ENCODE measurements at regions not wholly inside any gene's neighbourhood (a gene's known extent, or its start where the extent isn't known, plus 50 kb on each side); places are given as distances from the start of the nearest gene placed in this dataset.
A peak's percentile ranks its signal among the peaks of the same experiment; 100 is the strongest.
"Not testable (repeated sequence)": the region's sequence is repeated elsewhere in the genome, so short reads cannot be mapped to it uniquely, and the experiment has no call there.

DNA sequence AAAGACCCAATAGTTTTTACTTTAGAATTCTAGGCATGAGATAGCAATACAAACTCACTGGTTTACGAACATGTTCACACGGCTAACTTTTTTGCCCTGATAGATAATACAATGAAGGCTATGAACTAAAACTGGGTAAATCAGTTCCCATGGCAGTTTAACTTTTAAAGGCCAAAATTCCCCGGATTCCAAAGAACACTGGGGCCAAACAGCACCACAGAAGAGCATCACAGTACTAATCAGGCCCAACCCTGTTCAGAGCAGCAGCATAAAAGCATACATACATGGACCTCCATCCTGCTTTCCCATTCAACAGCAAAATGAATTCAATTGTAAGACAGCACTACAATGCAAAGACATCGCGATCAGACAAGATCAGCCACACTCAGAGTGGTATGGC lies 540.3 kb upstream of the CCDC54 start:
- no peak for TF ChIP-seq JUND (IDR thresholded peaks at IDR 0.05; ENCODE audit: low read depth)
- in situ Hi-C loops (cut with HindIII; ENCODE audit: low pct_unique_long_range_greater_than_20kb, low sequenced_read_pairs), result no loop called here
- no peak for DNase-seq (ENCODE audit: low read depth in 1 of 2, low spot score in 1 of 2)

DNA sequence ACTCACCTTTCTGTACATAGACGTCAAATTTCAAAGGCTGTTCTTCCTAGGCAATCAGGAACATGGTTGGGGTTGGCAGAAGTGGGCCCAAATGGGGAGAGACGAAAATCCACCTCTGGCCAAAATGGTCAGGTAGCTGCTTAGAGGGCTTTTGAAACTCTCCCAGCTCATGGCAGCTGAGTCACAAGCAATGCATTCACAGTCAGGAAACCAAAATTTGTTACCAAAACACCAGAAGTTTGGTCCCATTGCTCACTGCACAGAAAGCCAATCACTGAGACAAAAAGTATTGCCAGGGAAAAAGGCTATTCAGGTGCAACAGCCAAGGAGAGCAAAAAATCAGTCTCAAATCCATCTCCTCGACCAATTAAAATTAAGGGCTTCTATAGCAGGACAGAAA lies 539.6 kb upstream of the CCDC54 start:
- no peak for DNase-seq (ENCODE audit: low read depth in 1 of 2, low spot score in 1 of 2)
- in situ Hi-C loops (cut with HindIII; ENCODE audit: low pct_unique_long_range_greater_than_20kb, low sequenced_read_pairs), result no loop called here
- TF ChIP-seq JUND (IDR thresholded peaks at IDR 0.05; ENCODE audit: low read depth), result no peak

DNA sequence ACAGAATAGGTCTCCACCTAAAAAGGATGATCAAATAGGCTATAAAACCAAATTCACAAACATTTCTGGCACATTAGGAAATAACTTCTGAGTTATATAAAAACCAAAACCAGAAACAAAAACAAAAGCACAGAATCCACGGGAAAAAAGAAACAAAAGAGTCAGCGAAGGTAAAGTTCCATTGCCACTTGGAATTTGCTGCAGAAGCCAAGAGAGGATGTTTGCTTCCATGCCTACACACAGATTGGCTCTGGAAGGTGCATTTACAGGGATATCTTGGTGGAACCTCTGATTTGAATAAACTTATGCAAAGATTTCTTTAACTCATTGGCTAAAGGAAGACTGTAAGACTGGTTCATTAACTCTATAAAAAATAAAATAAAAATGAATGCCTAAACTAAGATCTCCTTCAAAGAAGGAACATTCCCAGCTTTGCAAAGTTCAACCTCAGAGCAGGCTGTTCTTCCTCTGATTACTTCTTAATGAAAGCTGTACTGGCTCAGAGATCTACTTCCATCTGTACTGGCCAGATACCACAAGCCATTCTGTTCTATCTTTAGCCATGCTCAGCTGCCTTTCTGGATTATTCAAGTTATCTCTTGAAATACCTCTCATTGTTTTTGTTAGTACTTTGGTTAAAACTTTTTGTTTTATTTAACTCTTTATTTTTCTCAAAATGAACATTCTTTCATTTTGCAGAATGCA lies 537.5 kb upstream of the CCDC54 start:
- in situ Hi-C loops (cut with HindIII; ENCODE audit: low pct_unique_long_range_greater_than_20kb, low sequenced_read_pairs), result no loop called here
- no peak for TF ChIP-seq JUND (IDR thresholded peaks at IDR 0.05; ENCODE audit: low read depth)

DNA sequence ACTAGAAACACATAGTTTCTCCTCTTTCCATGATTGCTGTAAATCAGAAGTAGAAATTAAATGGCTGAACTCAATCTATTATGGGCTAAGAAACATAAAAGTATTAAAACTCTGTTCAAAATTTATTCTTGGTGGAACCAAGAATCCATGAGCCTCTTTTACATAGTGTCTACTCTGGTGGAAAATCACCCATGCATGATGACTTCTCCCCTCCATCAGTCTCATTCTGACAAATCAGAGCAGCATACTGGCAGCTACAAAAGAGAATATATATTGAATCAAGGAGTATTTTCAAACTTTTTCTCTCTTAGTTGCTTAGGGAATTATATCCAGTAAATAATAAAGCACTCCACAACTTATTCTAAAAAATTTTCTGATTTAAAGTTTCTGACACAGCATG lies 536.9 kb upstream of the CCDC54 start:
- DNase-seq (ENCODE audit: low read depth in 1 of 2, low spot score in 1 of 2), result no peak
- TF ChIP-seq JUND (IDR thresholded peaks at IDR 0.05; ENCODE audit: low read depth), result no peak
- in situ Hi-C loops (cut with HindIII; ENCODE audit: low pct_unique_long_range_greater_than_20kb, low sequenced_read_pairs), result no loop called here

More for the DNA sequence above, 537.5 kb upstream of the CCDC54 start:
- DNase-seq (ENCODE audit: low read depth in 1 of 2, low spot score in 1 of 2), result no peak

DNA sequence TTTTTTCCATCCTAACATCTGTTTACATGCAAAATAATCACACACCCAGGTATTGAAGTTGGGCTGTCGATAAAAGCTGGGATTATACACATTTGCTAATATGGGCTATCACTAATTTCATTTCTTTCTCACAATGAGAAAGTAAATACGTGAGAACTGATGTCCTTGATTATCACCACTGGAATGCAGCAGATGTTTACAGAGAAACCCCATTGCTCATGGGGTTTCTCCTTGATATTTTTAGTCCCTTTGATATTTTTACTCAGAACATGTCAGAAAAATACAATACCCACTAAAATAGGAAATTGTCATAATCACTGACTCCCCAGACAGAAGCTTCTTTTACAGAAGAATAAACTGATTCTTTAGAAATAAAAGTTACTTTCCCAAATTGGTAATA lies 535.1 kb upstream of the CCDC54 start:
- DNase-seq (ENCODE audit: low read depth in 1 of 2, low spot score in 1 of 2), result no peak
- in situ Hi-C loops (cut with HindIII; ENCODE audit: low pct_unique_long_range_greater_than_20kb, low sequenced_read_pairs), result no loop called here
- no peak for TF ChIP-seq JUND (IDR thresholded peaks at IDR 0.05; ENCODE audit: low read depth)

DNA sequence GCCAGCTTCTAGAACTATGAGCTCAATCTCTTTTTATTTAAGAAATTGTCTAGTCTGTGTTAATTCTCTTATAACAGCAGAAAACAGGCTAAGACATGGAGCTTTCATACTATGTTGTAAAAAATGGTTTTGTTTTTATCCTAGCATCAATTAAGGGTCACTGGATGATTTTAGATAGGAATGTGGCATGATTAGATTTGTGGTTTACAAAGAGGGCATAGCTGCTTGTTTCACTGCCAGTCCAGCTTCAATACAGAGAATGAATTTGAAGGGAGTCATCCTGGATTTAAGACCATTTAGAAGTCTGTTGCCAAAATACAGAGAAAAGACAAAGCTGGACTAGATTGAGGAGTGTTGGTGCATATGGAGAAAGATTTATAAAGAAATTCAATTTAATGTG lies 532.6 kb upstream of the CCDC54 start:
- in situ Hi-C loops (cut with HindIII; ENCODE audit: low pct_unique_long_range_greater_than_20kb, low sequenced_read_pairs), result no loop called here
- no peak for TF ChIP-seq JUND (IDR thresholded peaks at IDR 0.05; ENCODE audit: low read depth)
- DNase-seq (ENCODE audit: low read depth in 1 of 2, low spot score in 1 of 2), result no peak

DNA sequence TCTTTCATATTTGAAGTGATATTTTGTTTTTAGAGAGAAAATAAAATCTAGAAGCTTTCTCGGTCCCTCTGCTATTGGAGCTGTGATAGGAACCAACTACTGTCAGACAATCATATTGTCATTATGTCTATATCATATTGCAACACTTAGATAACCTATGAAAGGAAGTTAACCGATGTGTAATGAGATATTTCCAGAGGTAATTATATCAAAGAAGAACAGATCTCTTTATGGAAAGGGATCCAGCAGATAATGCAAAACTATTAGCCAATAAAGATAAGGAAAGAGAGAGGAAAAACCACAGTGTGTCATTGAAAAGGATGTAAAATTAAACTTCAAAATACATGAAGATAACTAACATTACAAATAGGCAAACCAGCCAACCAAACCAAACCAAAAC lies 529.1 kb upstream of the CCDC54 start:
- in situ Hi-C loops (cut with HindIII; ENCODE audit: low pct_unique_long_range_greater_than_20kb, low sequenced_read_pairs), result no loop called here
- no peak for TF ChIP-seq JUND (IDR thresholded peaks at IDR 0.05; ENCODE audit: low read depth)

DNA sequence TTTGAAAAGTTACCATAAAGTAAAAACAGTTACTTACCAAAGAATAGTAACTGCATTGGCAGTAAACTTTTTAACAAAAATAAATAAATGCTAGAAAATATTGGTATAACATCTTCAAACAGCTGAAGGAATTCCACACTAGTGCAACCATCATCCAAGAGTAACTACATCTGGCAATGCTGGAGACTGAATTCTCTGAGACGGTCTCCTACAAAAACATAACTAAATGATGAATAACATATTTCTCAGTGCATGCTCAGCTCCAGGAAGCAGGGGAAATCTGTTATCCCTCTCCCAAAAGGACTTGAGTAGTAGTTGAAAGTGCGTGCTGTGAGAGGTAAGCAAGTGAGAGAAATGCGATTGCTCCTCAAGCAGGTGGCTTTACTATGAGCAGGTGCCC lies 526.8 kb upstream of the CCDC54 start:
- TF ChIP-seq JUND (IDR thresholded peaks at IDR 0.05; ENCODE audit: low read depth), result no peak
- no peak for DNase-seq (ENCODE audit: low read depth in 1 of 2, low spot score in 1 of 2)

More for the DNA sequence above, 529.1 kb upstream of the CCDC54 start:
- no peak for DNase-seq (ENCODE audit: low read depth in 1 of 2, low spot score in 1 of 2)

DNA sequence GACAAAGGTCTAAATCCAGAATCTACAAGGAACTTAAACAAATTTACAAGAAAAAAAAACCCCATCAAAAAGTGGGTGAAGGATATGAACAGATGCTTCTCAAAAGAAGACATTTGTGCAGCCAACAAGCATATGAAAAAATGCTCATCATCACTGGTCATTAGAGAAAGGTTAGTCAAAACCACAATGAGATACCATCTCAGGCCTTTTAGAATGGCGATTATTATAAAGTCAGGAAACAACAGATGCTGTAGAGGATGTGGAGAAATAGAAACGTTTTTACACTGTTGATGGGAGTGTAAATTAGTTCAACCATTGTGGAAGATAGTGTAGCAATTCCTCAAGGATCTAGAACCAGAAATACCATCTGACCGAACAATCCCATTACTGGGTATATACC lies 518.9 kb upstream of the CCDC54 start:
- in situ Hi-C loops (cut with HindIII; ENCODE audit: low pct_unique_long_range_greater_than_20kb, low sequenced_read_pairs); DNase-seq (ENCODE audit: low read depth in 1 of 2, low spot score in 1 of 2): not testable (repeated sequence)

More for the DNA sequence above, 526.8 kb upstream of the CCDC54 start:
- in situ Hi-C loops (cut with HindIII; ENCODE audit: low pct_unique_long_range_greater_than_20kb, low sequenced_read_pairs), result no loop called here

DNA sequence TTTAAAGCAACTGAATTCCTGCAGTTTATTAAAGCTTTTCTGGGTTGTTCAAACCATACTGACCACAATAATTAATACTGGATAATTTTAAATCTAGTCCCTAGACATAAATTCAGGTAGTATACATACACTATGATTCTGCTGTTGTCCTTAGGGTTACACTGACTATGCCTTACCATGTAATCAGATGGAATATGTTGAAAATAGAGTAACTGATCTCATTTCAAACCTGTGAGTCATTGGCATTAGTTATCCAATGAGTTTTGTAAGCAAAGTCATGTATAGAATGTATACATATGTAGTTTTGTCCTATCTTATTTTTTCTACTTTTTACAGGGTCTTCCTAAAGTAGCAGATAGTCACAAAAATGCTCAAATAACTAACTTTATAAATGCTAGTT lies 517.1 kb upstream of the CCDC54 start:
- no peak for TF ChIP-seq JUND (IDR thresholded peaks at IDR 0.05; ENCODE audit: low read depth)
- DNase-seq (ENCODE audit: low read depth in 1 of 2, low spot score in 1 of 2), result no peak
- in situ Hi-C loops (cut with HindIII; ENCODE audit: low pct_unique_long_range_greater_than_20kb, low sequenced_read_pairs), result no loop called here

DNA sequence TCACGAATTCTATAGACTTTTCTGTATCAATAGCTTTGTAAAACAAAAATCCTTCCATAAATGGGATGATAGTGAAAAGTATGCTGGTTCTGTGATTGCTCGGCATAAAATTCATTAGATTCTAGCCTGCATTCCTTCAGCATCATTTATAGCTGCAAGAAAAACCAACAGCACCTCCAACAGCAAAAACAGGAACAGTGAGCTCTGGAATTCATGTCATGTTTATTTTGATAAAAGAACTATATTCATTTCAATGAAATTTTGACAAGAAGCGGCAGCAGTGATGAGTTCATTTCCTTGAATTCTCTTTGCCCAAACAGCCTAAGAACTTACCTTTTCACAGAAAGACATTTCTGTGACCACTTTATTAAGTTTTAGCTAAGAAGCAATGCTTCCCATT lies 515.2 kb upstream of the CCDC54 start:
- no peak for TF ChIP-seq JUND (IDR thresholded peaks at IDR 0.05; ENCODE audit: low read depth)
- peak in 1 of 2 experiments; percentile 15 for DNase-seq (ENCODE audit: low read depth in 1 of 2, low spot score in 1 of 2)
- in situ Hi-C loops (cut with HindIII; ENCODE audit: low pct_unique_long_range_greater_than_20kb, low sequenced_read_pairs), result no loop called here

DNA sequence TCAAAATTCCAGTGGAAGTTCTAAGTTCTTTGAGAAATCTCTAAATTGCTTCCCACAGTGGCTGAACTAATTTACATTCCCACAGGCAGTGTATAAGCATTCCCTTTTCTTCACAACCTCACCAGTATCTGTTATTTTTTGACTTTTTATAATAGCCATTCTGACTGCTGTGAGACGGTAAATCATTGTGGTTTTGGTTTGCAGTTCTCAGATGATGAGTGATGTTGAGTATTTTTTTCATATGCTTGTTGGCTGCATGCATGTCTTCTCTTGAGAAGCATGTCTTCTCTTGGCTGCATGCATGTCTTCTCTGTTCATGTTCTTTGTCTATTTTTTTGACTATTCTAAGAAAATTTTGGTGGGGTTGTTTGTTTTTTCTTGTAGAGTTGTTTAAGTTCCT lies 499.6 kb upstream of the CCDC54 start:
- no peak for DNase-seq (ENCODE audit: low read depth in 1 of 2, low spot score in 1 of 2)
- in situ Hi-C loops (cut with HindIII; ENCODE audit: low pct_unique_long_range_greater_than_20kb, low sequenced_read_pairs), result no loop called here
- TF ChIP-seq JUND (IDR thresholded peaks at IDR 0.05; ENCODE audit: low read depth), result no peak

DNA sequence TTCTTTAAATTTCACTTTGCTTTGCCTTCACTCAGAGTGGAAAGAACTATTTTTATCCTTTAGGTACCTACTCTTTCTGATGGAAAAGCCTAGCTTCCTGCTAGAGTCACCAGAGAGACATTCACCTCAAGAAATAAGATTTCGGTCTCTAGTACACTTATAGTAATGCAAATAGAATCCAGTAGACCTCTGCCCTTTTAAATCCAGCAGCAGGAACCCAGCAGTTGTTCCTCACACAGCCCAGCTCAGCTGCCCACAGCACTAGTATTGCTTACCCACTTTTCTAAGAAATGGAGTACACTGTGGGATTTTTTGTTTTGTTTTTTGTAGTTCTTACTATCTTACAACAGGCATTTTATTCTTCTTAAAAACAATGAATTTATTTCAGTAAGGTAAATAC lies 497.0 kb upstream of the CCDC54 start:
- in situ Hi-C loops (cut with HindIII; ENCODE audit: low pct_unique_long_range_greater_than_20kb, low sequenced_read_pairs), result no loop called here
- TF ChIP-seq JUND (IDR thresholded peaks at IDR 0.05; ENCODE audit: low read depth), result no peak

DNA sequence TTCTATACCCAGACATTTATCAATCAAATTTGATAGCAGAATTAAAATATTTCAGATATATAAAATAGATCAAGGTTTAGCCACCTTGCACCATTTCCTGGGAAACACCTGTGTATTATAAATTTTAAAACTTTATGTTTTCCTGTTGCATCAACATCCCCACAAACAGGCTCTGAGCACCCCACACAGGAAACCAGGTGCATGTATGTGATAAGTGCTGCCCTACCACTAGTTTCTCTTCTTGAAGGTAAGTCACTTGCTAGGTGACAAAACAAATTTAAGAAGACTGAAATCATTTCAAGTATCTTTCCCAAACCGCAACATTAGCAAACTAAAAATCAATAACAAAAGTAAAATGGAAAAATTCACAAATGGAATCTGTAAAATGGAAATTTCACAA lies 496.1 kb upstream of the CCDC54 start:
- DNase-seq (ENCODE audit: low read depth in 1 of 2, low spot score in 1 of 2), result no peak
- in situ Hi-C loops (cut with HindIII; ENCODE audit: low pct_unique_long_range_greater_than_20kb, low sequenced_read_pairs), result no loop called here
- no peak for TF ChIP-seq JUND (IDR thresholded peaks at IDR 0.05; ENCODE audit: low read depth)

More for the DNA sequence above, 497.0 kb upstream of the CCDC54 start:
- DNase-seq (ENCODE audit: low read depth in 1 of 2, low spot score in 1 of 2), result no peak
